HEK293 (cell line): ENCODE measurements at regions not wholly inside any gene's neighbourhood (a gene's known extent, or its start where the extent isn't known, plus 50 kb on each side); places are given as distances from the start of the nearest gene placed in this dataset.

ENCODE experiments used
- CTCF ChIP-seq: fragments of 450-650 bp; formaldehyde crosslinking; IDR thresholded peaks from 2 replicates; pipeline ENCODE4 v1.5.1; 2016; ENCODE audit warnings: missing biosample characterization, missing genetic modification characterization
- PRDM6 ChIP-seq: fragments of 450-650 bp; formaldehyde crosslinking; IDR thresholded peaks from 2 replicates; pipeline ENCODE4 v1.5.1; 2017; ENCODE audit warnings: missing biosample characterization, missing genetic modification characterization
- YY1 ChIP-seq: fragments of 450-650 bp; formaldehyde crosslinking; IDR thresholded peaks from 2 replicates; pipeline ENCODE4 v1.5.1; 2018; ENCODE audit warnings: missing biosample characterization, missing genetic modification characterization
- ZNF148 ChIP-seq: fragments of 450-650 bp; formaldehyde crosslinking; IDR thresholded peaks from 2 replicates; pipeline ENCODE4 v1.5.0; 2017; ENCODE audit warnings: missing biosample characterization, missing genetic modification characterization, borderline replicate concordance
- ZNF280C ChIP-seq: fragments of 450-650 bp; formaldehyde crosslinking; IDR thresholded peaks from 2 replicates; pipeline ENCODE4 v1.5.1; 2016; ENCODE audit warnings: missing biosample characterization, missing genetic modification characterization
- ZNF366 ChIP-seq: fragments of 450-650 bp; formaldehyde crosslinking; conservative IDR thresholded peaks from 2 replicates; pipeline ENCODE4 v1.5.1; 2016; ENCODE audit warnings: missing biosample characterization, missing genetic modification characterization
- ZNF48 ChIP-seq: fragments of 450-650 bp; formaldehyde crosslinking; IDR thresholded peaks from 2 replicates; pipeline ENCODE4 v1.5.1; 2016; ENCODE audit warnings: missing biosample characterization, missing genetic modification characterization

DNA sequence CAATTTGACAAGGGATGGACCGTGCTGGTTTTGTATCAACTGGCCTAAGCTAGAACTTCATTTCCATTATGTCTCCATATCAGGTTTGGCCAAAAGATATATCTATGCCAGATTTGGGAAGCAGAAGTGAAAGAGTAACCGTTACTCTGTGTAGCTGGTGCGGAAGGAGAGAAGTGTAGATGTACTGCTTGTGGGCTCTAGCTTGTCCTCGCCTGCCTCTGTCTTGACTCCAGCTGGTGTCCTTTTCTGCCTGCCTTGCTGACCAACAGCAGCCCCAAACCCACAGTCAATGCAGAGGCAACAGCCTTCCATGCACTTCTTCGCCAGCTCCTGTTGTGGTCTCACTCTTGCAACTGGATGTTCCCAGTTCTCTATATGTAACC lies 128.5 kb downstream of the KIF20B start:
- TF ChIP-seq CTCF (tag by site-specific recombination) (no peak), ZNF280C (tag by site-specific recombination) (no peak), PRDM6 (no peak), ZNF148 (tag by site-specific recombination) (no peak), YY1 (tag by site-specific recombination) (no peak), ZNF48 (tag by site-specific recombination) (no peak), ZNF366 (no peak)
